B cell (primary cell): ENCODE measurements at regions not wholly inside any gene's neighbourhood (a gene's known extent, or its start where the extent isn't known, plus 50 kb on each side); places are given as distances from the start of the nearest gene placed in this dataset.

ENCODE experiments used
- ATAC-seq: fragments of 200-7000 bp; cut with Tn5 transposase; one replicate; pipeline ENCODE4 v1.10.0; 2021; ENCODE audit warnings: low read depth, mild to moderate bottlenecking, moderate number of reproducible peaks, moderate library complexity
- CTCF ChIA-PET: fragments of 350-600 bp; sonication (Branson Sonifier 250); formaldehyde crosslinking; loops from one replicate; lab custom pipeline; 2021; ENCODE audit warnings: antibody characterized with exemption, inconsistent platforms; lab: Charles Lee
- POLR2A ChIA-PET: fragments of 350-600 bp; sonication (Branson Sonifier 250); formaldehyde crosslinking; loops from one replicate; lab custom pipeline; 2021; ENCODE audit warnings: antibody characterized with exemption; lab: Charles Lee
- DNase-seq: peaks from one replicate; pipeline ENCODE4 v3.0.0; 2013
- H2AFZ ChIP-seq: 2 replicates; pipeline ENCODE4 v1.6.1; 2012; ENCODE audit warnings: mild to moderate bottlenecking, low read depth, low read length; ENCODE audit not compliant: insufficient read depth, poor library complexity, severe bottlenecking
- H3K27ac ChIP-seq, 2 donors: 1 replicate in 1 of 2; 2 replicates in 1 of 2; pipeline ENCODE4 v1.5.1; 2012 to 2013; ENCODE audit warnings: low read length in 2 of 2, mild to moderate bottlenecking in 2 of 2, moderate library complexity in 1 of 2
- H3K27me3 ChIP-seq, 4 experiments: fragments of 200-600 bp in 1 of 4; sonication (generic) in 1 of 4; replicated peaks in 1 of 4; 1 replicate in 2 of 4; 2 replicates in 2 of 4; pipeline versions ENCODE4 v1.6.1 to v1.7.0; 2013 to 2016; ENCODE audit warnings: low read length in 3 of 4, mild to moderate bottlenecking in 2 of 4, mixed read lengths in 1 of 4, moderate library complexity in 1 of 4; ENCODE audit not compliant: insufficient read depth in 4 of 4, control insufficient read depth in 3 of 4; ENCODE audit errors: control extremely low read depth in 1 of 4
- H3K36me3 ChIP-seq, 2 experiments: replicated peaks in 1 of 2; 1 replicate in 1 of 2; 2 replicates in 1 of 2; pipeline versions ENCODE4 v1.6.1 to v1.7.1; 2013; ENCODE audit warnings: low read length in 1 of 2; ENCODE audit not compliant: insufficient read depth in 2 of 2, control insufficient read depth in 1 of 2; ENCODE audit errors: control extremely low read depth in 1 of 2, extremely low read depth in 1 of 2
- H3K4me1 ChIP-seq, 2 donors: fragments of 200-600 bp in 1 of 2; sonication (generic) in 1 of 2; 1 replicate in 1 of 2; 2 replicates in 1 of 2; pipeline versions ENCODE4 v1.5.1 to v1.6.1; 2013 to 2017; ENCODE audit warnings: low read length in 2 of 2; ENCODE audit not compliant: control insufficient read depth in 2 of 2, insufficient read depth in 2 of 2
- H3K4me2 ChIP-seq: replicated peaks from 2 replicates; pipeline ENCODE3; 2012; ENCODE audit warnings: mild to moderate bottlenecking, low read depth, low read length; ENCODE audit not compliant: poor library complexity, severe bottlenecking
- H3K4me3 ChIP-seq, 5 experiments: fragments of 200-600 bp in 1 of 5; sonication (generic) in 1 of 5; 1 replicate in 3 of 5; 2 replicates in 2 of 5; pipeline versions ENCODE4 v1.5.1 to v1.7.0; 2011 to 2016; ENCODE audit warnings: low read length in 4 of 5, mild to moderate bottlenecking in 4 of 5, low read depth in 2 of 5, control low read depth in 1 of 5, moderate library complexity in 1 of 5; ENCODE audit not compliant: insufficient read depth in 1 of 5; ENCODE audit errors: control extremely low read depth in 1 of 5, extremely low read depth in 1 of 5
- H3K79me2 ChIP-seq: fragments of 200-600 bp; sonication (generic); one replicate; pipeline ENCODE4 v1.6.0; 2016; ENCODE audit warnings: low read length; ENCODE audit not compliant: control insufficient read depth, insufficient read depth
- H3K9ac ChIP-seq: fragments of 200-600 bp; sonication (generic); 2 replicates; pipeline ENCODE4 v1.6.1; 2017; ENCODE audit warnings: mild to moderate bottlenecking, low read length, moderate library complexity
- H3K9me3 ChIP-seq, 3 donors: one replicate each; pipeline versions ENCODE4 v1.6.1 to v1.7.1; 2013; ENCODE audit warnings: low read length in 2 of 3; ENCODE audit not compliant: control insufficient read depth in 2 of 3, insufficient read depth in 1 of 3; ENCODE audit errors: control extremely low read depth in 1 of 3
- H4K20me1 ChIP-seq: 2 replicates; pipeline ENCODE4 v1.6.0; 2012; ENCODE audit warnings: mild to moderate bottlenecking, low read length; ENCODE audit not compliant: insufficient read depth, control insufficient read depth, poor library complexity, severe bottlenecking
- H3K27ac Mint-ChIP-seq: one replicate; pipeline ENCODE4 v1.8.0; 2021; ENCODE audit warnings: mixed read lengths
- H3K27me3 Mint-ChIP-seq: one replicate; pipeline ENCODE4 v1.8.0; 2021; ENCODE audit warnings: mixed read lengths
- H3K4me1 Mint-ChIP-seq: one replicate; pipeline ENCODE4 v1.8.0; 2021; ENCODE audit warnings: mixed read lengths
- H3K4me3 Mint-ChIP-seq: one replicate; pipeline ENCODE4 v1.8.0; 2021; ENCODE audit warnings: mixed read lengths
- H3K9me3 Mint-ChIP-seq: one replicate; pipeline ENCODE4 v1.8.0; 2022; ENCODE audit warnings: mixed read lengths; ENCODE audit not compliant: insufficient read depth
- EZH2 ChIP-seq: IDR thresholded peaks from 2 replicates; pipeline ENCODE4 v1.6.1; 2012; ENCODE audit warnings: borderline replicate concordance, low read depth, mild to moderate bottlenecking, moderate library complexity, low read length; ENCODE audit not compliant: insufficient read depth, poor library complexity, severe bottlenecking
- WGBS: methylation state at CpG from one replicate; pipeline ENCODE4 v1.1.5; 2013; ENCODE audit warnings: missing lambda C conversion rate; ENCODE audit not compliant: insufficient coverage; 5-methylcytosine and 5-hydroxymethylcytosine counted together
- intact Hi-C: fragments of 100-400 bp; cut with micrococcal nuclease; formaldehyde crosslinking; loops from one replicate; pipeline ENCODE4 v1.10.0; 2022
- TF ChIP-seq, protein P1 (sequence below): fragments of 200-600 bp; IDR thresholded peaks from one replicate; pipeline ENCODE4 v1.8.0; 2022; ENCODE audit warnings: antibody characterized with exemption, mild to moderate bottlenecking

GRCh38 chr10:128854963-128855362 is 612.1 kb upstream of the MGMT start:
- ChIA-PET POLR2A (no interaction called here), CTCF (no interaction called here)
- intact Hi-C loops: no loop called here
- TF ChIP-seq EZH2: no peak
- Histone ChIP-seq H3K36me3 (no peaks in the 10 kb centered on the region), H3K9ac (no peak overlapping the region), H3K4me2 (no peak overlapping the region), H3K27me3 (no peaks in the 10 kb centered on the region), H4K20me1 (no peaks in the 10 kb centered on the region), H3K4me1 (no peaks in the 10 kb centered on the region), H3K9me3 (peaks cover 0 to 8% (median 0%) of the 10 kb centered on the region in 3 donors), H3K4me3 (no peak overlapping the region), H3K79me2 (no peaks in the 10 kb centered on the region), H2AFZ (no peak overlapping the region), H3K27ac (no peak overlapping the region)
- Mint-ChIP-seq H3K27ac (no peak overlapping the region), H3K4me1 (no peaks in the 10 kb centered on the region), H3K4me3 (no peak overlapping the region), H3K9me3 (no peaks in the 10 kb centered on the region), H3K27me3 (no peaks in the 10 kb centered on the region)
- no peak for ATAC-seq
- DNase-seq: no peak
- WGBS: 95% methylated on average over 4 of the region's 5 CpGs

DNA sequence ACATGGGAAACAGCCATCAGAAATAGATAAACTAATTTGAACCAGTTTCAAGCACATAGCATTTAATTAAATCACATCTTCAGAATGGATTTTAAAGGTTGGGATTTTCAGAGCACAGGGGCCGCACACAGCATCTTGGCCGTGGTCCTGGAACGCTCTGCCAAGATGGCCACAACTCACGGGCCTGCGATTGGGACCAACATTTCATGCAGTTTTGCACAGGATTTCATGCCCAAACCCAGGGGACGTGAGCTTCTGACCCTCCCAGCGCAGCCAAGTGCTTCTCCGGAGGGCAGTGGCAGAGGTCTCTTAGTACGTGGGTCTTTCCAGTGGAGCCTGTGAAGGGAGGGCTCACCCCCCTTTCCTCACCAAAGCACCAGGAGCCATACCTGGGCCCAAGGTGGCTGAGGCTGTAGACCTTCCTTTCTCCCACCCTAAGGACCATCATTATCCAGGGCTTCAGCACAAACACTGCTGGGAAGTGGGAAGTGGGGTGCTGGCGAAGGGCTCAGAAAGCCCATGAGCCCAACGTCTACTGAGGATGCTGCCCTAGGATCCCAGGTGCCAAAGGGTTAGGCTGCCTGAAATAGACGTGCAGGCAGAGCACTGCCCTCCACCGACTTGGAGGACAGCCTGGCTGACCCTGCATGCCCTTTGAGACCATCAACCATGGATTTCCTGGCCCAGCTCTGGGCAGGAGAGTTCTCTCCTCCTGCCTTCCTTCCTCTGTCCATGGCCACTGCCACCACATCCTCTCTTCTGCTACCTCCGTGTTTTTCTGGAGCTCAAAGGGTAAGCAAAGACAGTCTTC is 611.2 kb upstream of the MGMT start:
- no peaks in the 10 kb centered on the region for H3K9me3 Mint-ChIP-seq
- no peak overlapping the region for H3K27ac ChIP-seq
- H3K27me3 ChIP-seq: no peaks in the 10 kb centered on the region
- no peak overlapping the region for H3K9ac ChIP-seq
- TF ChIP-seq, protein P1, sequence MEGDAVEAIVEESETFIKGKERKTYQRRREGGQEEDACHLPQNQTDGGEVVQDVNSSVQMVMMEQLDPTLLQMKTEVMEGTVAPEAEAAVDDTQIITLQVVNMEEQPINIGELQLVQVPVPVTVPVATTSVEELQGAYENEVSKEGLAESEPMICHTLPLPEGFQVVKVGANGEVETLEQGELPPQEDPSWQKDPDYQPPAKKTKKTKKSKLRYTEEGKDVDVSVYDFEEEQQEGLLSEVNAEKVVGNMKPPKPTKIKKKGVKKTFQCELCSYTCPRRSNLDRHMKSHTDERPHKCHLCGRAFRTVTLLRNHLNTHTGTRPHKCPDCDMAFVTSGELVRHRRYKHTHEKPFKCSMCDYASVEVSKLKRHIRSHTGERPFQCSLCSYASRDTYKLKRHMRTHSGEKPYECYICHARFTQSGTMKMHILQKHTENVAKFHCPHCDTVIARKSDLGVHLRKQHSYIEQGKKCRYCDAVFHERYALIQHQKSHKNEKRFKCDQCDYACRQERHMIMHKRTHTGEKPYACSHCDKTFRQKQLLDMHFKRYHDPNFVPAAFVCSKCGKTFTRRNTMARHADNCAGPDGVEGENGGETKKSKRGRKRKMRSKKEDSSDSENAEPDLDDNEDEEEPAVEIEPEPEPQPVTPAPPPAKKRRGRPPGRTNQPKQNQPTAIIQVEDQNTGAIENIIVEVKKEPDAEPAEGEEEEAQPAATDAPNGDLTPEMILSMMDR: no peak
- H3K27ac Mint-ChIP-seq: no peak overlapping the region
- H3K4me3 Mint-ChIP-seq: no peak overlapping the region
- H2AFZ ChIP-seq: no peak overlapping the region
- intact Hi-C loops: no loop called here
- no peaks in the 10 kb centered on the region for H3K4me1 ChIP-seq
- H3K9me3 ChIP-seq: peaks cover 0 to 8% (median 0%) of the 10 kb centered on the region in 3 donors
- no peaks in the 10 kb centered on the region for H3K79me2 ChIP-seq
- H3K27me3 Mint-ChIP-seq: no peaks in the 10 kb centered on the region
- 90% methylated on average over 13 of the region's 14 CpGs for WGBS
- DNase-seq (no peak), ATAC-seq (no peak)
- no peaks in the 10 kb centered on the region for H4K20me1 ChIP-seq
- CTCF ChIA-PET: no interaction called here
- POLR2A ChIA-PET: no interaction called here
- no peak overlapping the region for H3K4me3 ChIP-seq
- H3K4me2 ChIP-seq: no peak overlapping the region
- no peaks in the 10 kb centered on the region for H3K36me3 ChIP-seq
- H3K4me1 Mint-ChIP-seq: no peaks in the 10 kb centered on the region
